GM12875 (cell line): ENCODE measurements at regions not wholly inside any gene's neighbourhood (a gene's known extent, or its start where the extent isn't known, plus 50 kb on each side); places are given as distances from the start of the nearest gene placed in this dataset.

Source experiments
- H3K4me3 ChIP-seq: one replicate; pipeline ENCODE4 v1.5.1; 2011; ENCODE audit warnings: low read depth, low read length, control low read depth
- TF ChIP-seq, protein P1 (sequence below): IDR thresholded peaks from 2 replicates; pipeline ENCODE4 v1.5.1; 2011; ENCODE audit warnings: low read depth, mild to moderate bottlenecking, control low read depth, inconsistent platforms, low read length, moderate library complexity, borderline replicate concordance; ENCODE audit not compliant: insufficient read depth

DNA sequence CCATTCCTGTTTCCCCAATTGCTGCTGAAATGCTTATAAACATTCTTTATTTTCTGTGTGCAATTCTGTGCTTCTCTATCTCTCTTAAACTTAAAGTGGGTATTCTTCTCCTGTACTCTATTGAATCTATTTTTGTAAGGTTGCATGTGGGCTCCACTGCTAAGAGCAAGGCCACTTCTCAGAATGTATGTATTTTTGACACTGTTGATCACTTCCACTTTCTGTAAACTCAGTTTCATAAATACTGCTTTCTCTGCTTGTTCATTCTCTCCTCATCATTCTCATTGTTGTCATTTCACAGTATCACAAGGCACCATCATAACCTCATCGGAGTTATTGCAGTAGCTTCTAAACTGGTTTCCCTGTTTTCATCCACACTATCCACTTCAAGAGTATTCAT lies 483.0 kb upstream of the CDH18 start:
- no peak overlapping the region for H3K4me3 ChIP-seq
- TF ChIP-seq, protein P1, sequence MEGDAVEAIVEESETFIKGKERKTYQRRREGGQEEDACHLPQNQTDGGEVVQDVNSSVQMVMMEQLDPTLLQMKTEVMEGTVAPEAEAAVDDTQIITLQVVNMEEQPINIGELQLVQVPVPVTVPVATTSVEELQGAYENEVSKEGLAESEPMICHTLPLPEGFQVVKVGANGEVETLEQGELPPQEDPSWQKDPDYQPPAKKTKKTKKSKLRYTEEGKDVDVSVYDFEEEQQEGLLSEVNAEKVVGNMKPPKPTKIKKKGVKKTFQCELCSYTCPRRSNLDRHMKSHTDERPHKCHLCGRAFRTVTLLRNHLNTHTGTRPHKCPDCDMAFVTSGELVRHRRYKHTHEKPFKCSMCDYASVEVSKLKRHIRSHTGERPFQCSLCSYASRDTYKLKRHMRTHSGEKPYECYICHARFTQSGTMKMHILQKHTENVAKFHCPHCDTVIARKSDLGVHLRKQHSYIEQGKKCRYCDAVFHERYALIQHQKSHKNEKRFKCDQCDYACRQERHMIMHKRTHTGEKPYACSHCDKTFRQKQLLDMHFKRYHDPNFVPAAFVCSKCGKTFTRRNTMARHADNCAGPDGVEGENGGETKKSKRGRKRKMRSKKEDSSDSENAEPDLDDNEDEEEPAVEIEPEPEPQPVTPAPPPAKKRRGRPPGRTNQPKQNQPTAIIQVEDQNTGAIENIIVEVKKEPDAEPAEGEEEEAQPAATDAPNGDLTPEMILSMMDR, result no peak

DNA sequence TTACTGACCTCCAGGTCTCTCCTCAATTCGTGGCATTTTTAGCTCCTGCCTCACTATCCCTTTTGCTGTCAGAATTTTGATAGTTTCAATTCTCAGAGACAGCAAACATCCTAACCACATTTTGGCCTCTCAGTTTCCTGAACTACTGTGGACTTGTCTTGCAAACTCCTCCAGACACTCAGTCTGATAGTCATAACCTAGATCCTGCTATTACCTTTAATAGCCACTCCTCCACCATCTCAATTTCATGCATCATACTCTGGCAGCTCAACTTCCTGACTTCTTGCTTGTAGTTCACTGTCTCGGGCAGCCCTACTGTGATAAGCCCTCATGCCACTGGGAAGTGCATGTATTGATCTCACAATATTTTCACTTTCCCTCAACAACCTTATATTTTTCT lies 481.8 kb upstream of the CDH18 start:
- TF ChIP-seq, protein P1, result no peak
- no peak overlapping the region for H3K4me3 ChIP-seq

DNA sequence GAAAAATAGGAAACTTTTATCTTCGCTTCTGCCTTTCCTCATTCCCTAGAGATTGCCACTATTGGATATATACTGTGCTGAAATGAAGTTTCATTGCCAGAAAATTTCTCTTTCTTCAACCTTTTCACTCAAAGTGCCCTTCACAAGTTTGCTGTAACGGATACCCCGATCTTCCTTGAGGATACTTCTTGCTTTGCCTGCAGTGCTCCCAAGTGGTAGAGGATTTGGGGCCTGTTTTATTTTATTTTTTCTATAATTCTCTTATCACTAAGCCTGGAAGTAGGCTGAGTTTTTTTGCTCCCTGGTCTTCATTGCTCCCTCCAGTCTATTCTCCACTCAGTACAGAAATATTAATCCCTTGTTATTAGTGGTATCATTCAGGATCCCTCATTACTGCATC lies 481.4 kb upstream of the CDH18 start:
- no peak overlapping the region for H3K4me3 ChIP-seq
- TF ChIP-seq, protein P1, result no peak

DNA sequence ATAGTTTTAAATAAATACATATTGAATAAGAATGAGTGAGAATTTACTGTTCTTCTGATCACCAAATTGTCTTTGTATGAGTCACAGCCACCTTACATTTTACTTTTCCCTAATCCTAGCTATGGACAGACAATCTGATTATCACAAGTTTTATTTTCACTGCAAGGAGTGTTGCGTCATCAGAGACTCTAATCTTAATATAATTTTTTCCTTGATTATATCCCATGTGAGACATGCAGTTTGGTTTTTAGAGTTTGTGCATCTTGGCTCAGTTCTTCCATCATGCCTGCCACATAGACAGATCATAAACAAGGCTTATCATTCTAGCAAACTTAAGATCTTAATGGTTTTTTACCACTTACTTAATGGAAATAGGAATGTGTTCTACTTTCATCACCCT lies 478.5 kb upstream of the CDH18 start:
- TF ChIP-seq, protein P1, result no peak
- H3K4me3 ChIP-seq, result no peak overlapping the region

DNA sequence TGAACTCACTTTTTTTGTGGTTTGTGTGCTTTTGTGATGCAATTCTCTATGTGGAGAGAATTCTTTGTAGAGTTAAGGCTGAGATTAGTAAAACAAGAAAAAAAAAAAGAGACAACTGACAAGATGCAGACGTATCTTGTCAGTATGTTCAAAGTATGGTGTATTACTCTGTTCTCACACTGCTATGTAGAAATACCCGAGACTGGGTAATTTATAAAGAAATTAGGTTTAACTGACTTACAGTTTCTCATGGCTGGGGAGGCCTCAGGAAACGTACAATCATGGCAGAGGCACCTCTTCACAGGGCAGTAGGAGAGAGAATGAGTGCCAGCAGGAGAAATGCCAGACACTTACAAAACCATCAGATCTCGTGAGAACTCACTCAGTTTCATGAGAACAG lies 475.2 kb upstream of the CDH18 start:
- TF ChIP-seq, protein P1, result no peak
- no peak overlapping the region for H3K4me3 ChIP-seq

DNA sequence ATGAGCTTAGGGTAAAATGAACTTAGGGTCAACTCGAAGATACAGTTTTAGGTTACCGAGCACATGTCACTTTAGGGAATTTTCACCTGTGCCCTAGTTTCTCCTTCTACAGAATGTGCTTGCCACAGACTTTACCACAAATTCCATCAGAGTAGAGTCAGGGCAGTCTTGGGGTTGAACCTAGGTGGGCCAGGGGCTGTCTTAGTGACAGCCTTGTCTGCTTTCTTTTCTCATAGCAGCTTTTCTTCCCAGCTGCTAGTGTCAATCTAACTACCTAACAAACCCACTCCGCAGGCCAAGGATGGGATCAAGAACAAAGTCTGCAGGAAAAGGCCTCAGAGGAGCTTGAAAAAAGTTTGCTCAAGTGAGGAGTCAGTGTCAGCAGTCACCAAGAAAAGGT lies 458.1 kb upstream of the CDH18 start:
- TF ChIP-seq, protein P1, result no peak
- no peak overlapping the region for H3K4me3 ChIP-seq

DNA sequence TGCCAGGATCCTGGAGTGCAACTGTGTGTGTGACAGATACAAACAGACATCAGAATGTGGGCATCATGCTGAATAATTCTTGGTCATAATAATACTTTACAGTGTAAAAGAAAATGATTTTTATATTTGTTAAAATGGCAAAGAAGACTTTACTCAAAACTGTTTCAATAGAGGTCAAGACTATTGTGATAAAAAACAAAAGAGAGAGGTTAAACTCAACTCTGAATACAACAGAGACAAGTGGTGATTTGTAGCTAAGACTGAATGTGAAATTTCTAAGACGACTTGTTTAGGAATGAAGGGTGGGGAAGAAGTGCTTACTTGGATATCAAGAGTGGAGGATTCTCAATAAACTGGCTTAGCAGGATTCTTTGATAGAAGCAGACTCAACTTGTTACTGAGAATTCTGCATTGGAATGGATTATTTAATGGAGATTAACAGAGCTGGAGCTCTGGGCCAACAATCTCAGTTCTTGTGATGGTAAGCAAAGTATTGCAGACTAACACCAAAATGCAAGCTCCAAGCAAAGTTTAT lies 457.4 kb upstream of the CDH18 start:
- TF ChIP-seq, protein P1, result no peak
- H3K4me3 ChIP-seq, result no peak overlapping the region
